ENCODE measurements at regions not wholly inside any gene's neighbourhood (a gene's known extent, or its start where the extent isn't known, plus 50 kb on each side); places are given as distances from the start of the nearest gene placed in this dataset.

GRCh38 chr4:57726154-57726553 is 616.0 kb upstream of the IGFBP7 start:
- Histone ChIP-seq H3K23ac (ENCODE audit: insufficient read length, low read depth, low read length) (no peak overlapping the region), H3K4me1 (ENCODE audit: insufficient read depth, low read length) (no peaks in the 10 kb centered on the region), H2BK12ac (ENCODE audit: insufficient read length, low read depth, low read length) (no peak overlapping the region), H3K18ac (ENCODE audit: insufficient read length, low read depth, low read length) (no peak overlapping the region), H2BK120ac (ENCODE audit: low read depth, low read length, poor library complexity, severe bottlenecking) (no peak overlapping the region), H4K20me1 (ENCODE audit: control insufficient read depth, insufficient read depth, insufficient read length) (no peaks in the 10 kb centered on the region), H2BK5ac (ENCODE audit: insufficient read length, low read length) (no peak overlapping the region), H2AK5ac (ENCODE audit: insufficient read length, low read length) (no peak overlapping the region), H3T11ph (ENCODE audit: low read length) (no peak overlapping the region), H3K23me2 (ENCODE audit: insufficient read length, low read depth, low read length, poor library complexity, severe bottlenecking) (no peaks in the 10 kb centered on the region), H2BK15ac (ENCODE audit: low read depth, low read length) (no peak overlapping the region), H2AFZ (ENCODE audit: low read length) (no peak overlapping the region), H3K4ac (ENCODE audit: low read depth, low read length) (no peak overlapping the region), H3K9me3 (ENCODE audit: control insufficient read depth, low read depth, low read length) (no peaks in the 10 kb centered on the region), H3K14ac (ENCODE audit: insufficient read depth, low read length) (no peak overlapping the region), H3K27me3 (ENCODE audit: insufficient read depth, low read length) (no peaks in the 10 kb centered on the region), H3K79me1 (ENCODE audit: insufficient read depth, low read depth, low read length, poor library complexity, severe bottlenecking) (no peaks in the 10 kb centered on the region), H3K79me2 (ENCODE audit: insufficient read depth, low read length) (no peaks in the 10 kb centered on the region), H3K56ac (ENCODE audit: insufficient read length, low read depth, low read length) (no peak overlapping the region), H3K27ac (ENCODE audit: insufficient read length, low read depth, low read length) (no peak overlapping the region), H3K9ac (ENCODE audit: extremely low read depth, insufficient read length, low read length) (no peak overlapping the region), H2BK20ac (ENCODE audit: low read depth, low read length, poor library complexity, severe bottlenecking) (no peak overlapping the region), H4K91ac (ENCODE audit: insufficient read length, low read depth, low read length) (no peak overlapping the region), H4K5ac (ENCODE audit: insufficient read length, low read depth, low read length) (no peak overlapping the region), H3K4me2 (ENCODE audit: insufficient read depth, insufficient read length, low read length) (no peak overlapping the region), H4K8ac (replicated peaks; ENCODE audit: insufficient read length, low read depth, low read length) (no peak overlapping the region)
- Mint-ChIP-seq H3K4me1 (peaks cover 14 to 19% of the 10 kb centered on the region in 2 experiments), H3K9me3 (peaks cover 0 to 11% of the 10 kb centered on the region in 2 experiments; a peak in 2 of 5 replicates), H3K36me3 (ENCODE audit: insufficient read depth in 1 of 3, low read depth in 3 of 3) (peaks cover 0 to 11% (median 0%) of the 10 kb centered on the region in 3 experiments; a peak in 1 of 7 replicates), H3K27me3 (ENCODE audit: low read depth) (no peaks in the 10 kb centered on the region), H3K4me3 (no peak overlapping the region), H3K27ac (no peak overlapping the region)
- TF ChIP-seq CTCF (conservative IDR thresholded peaks at IDR 0.05), result no peak
- no peak for DNase-seq
- WGBS (ENCODE audit: extremely low coverage, insufficient read length, low lambda C conversion rate), result no CpG with 5 or more reads among the region's 2 CpGs
